ENCODE measurements at regions not wholly inside any gene's neighbourhood (a gene's known extent, or its start where the extent isn't known, plus 50 kb on each side); places are given as distances from the start of the nearest gene placed in this dataset.

DNA sequence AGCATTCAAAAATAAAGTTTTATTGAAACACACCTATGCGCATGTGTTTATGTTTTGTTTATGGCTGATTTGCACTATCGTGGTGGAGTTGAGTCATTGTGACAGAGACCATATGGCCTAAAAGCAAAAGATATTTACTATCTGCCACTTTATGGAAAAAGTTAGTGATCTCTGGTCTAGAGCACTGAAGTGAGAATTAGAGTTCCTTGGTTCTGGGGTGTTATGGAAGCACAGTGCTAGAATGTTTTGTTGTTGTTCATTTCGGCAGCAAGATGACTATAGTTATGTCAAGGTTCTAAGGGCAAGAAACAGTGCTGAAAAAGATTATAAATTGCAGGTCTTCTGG lies 416.5 kb downstream of the SLC4A3 start:
- no peaks in the 10 kb centered on the region for H3K4me1 ChIP-seq (ENCODE audit: control insufficient read depth, insufficient read depth, low read length)
- H3K27ac ChIP-seq (ENCODE audit: extremely low read depth, low read depth, low read length): no peak overlapping the region
- no peaks in the 10 kb centered on the region for H3K9me3 ChIP-seq (ENCODE audit: control insufficient read depth, insufficient read depth, low read depth, low read length)
- H3K4me3 ChIP-seq (ENCODE audit: low read depth, low read length): no peak overlapping the region
- ChIA-PET CTCF (interaction anchor here (0.6 to 0.9 kb wide), 2 partner anchors 47 to 944 kb away, joined by 3 to 4 read pairs; no protein-coding TSS in a partner anchor), POLR2A (no interaction called here)
- H3K36me3 ChIP-seq (ENCODE audit: control insufficient read depth in 2 of 2, insufficient read depth in 1 of 2, low read length in 2 of 2): no peaks in the 10 kb centered on the region
- TF ChIP-seq, protein P1, sequence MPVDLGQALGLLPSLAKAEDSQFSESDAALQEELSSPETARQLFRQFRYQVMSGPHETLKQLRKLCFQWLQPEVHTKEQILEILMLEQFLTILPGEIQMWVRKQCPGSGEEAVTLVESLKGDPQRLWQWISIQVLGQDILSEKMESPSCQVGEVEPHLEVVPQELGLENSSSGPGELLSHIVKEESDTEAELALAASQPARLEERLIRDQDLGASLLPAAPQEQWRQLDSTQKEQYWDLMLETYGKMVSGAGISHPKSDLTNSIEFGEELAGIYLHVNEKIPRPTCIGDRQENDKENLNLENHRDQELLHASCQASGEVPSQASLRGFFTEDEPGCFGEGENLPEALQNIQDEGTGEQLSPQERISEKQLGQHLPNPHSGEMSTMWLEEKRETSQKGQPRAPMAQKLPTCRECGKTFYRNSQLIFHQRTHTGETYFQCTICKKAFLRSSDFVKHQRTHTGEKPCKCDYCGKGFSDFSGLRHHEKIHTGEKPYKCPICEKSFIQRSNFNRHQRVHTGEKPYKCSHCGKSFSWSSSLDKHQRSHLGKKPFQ (tag by site-specific recombination; IDR thresholded peaks at IDR 0.05): no peak
- TF ChIP-seq, protein P2, sequence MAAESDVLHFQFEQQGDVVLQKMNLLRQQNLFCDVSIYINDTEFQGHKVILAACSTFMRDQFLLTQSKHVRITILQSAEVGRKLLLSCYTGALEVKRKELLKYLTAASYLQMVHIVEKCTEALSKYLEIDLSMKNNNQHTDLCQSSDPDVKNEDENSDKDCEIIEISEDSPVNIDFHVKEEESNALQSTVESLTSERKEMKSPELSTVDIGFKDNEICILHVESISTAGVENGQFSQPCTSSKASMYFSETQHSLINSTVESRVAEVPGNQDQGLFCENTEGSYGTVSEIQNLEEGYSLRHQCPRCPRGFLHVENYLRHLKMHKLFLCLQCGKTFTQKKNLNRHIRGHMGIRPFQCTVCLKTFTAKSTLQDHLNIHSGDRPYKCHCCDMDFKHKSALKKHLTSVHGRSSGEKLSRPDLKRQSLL (tag by site-specific recombination; IDR thresholded peaks at IDR 0.05): no peak
- TF ChIP-seq, protein P3, sequence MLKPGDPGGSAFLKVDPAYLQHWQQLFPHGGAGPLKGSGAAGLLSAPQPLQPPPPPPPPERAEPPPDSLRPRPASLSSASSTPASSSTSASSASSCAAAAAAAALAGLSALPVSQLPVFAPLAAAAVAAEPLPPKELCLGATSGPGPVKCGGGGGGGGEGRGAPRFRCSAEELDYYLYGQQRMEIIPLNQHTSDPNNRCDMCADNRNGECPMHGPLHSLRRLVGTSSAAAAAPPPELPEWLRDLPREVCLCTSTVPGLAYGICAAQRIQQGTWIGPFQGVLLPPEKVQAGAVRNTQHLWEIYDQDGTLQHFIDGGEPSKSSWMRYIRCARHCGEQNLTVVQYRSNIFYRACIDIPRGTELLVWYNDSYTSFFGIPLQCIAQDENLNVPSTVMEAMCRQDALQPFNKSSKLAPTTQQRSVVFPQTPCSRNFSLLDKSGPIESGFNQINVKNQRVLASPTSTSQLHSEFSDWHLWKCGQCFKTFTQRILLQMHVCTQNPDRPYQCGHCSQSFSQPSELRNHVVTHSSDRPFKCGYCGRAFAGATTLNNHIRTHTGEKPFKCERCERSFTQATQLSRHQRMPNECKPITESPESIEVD (tag by site-specific recombination; IDR thresholded peaks at IDR 0.05): no peak
- no peak for TF ChIP-seq TRIM28 (IDR thresholded peaks at IDR 0.05; ENCODE audit: borderline replicate concordance, low read length)

DNA sequence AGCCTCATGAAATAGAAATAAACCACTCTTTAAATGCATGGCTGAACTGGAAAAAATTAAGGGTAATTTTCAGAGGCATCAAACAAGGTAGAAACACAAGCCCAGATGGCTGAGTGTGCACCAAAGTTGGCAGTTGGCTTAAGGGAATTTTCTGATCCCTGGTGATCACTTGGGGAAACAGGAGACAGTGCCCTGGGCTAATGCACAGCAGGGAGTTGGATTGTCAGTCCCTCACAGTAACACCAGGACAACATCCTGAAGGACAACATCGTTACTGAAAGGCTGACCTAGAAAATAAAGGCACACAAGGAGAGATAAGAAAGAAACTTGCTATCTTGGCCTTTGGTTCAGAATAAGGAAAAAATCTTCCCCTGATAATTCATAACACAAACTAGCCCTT lies 417.0 kb downstream of the SLC4A3 start:
- ChIA-PET CTCF (no interaction called here), POLR2A (no interaction called here)
- H3K36me3 ChIP-seq (ENCODE audit: control insufficient read depth in 2 of 2, insufficient read depth in 1 of 2, low read length in 2 of 2): no peaks in the 10 kb centered on the region
- no peaks in the 10 kb centered on the region for H3K9me3 ChIP-seq (ENCODE audit: control insufficient read depth, insufficient read depth, low read depth, low read length)
- H3K4me3 ChIP-seq (ENCODE audit: low read depth, low read length): no peak overlapping the region
- no peaks in the 10 kb centered on the region for H3K4me1 ChIP-seq (ENCODE audit: control insufficient read depth, insufficient read depth, low read length)
- H3K27ac ChIP-seq (ENCODE audit: extremely low read depth, low read depth, low read length): no peak overlapping the region
- TF ChIP-seq, protein P4, sequence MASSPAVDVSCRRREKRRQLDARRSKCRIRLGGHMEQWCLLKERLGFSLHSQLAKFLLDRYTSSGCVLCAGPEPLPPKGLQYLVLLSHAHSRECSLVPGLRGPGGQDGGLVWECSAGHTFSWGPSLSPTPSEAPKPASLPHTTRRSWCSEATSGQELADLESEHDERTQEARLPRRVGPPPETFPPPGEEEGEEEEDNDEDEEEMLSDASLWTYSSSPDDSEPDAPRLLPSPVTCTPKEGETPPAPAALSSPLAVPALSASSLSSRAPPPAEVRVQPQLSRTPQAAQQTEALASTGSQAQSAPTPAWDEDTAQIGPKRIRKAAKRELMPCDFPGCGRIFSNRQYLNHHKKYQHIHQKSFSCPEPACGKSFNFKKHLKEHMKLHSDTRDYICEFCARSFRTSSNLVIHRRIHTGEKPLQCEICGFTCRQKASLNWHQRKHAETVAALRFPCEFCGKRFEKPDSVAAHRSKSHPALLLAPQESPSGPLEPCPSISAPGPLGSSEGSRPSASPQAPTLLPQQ (tag by site-specific recombination; IDR thresholded peaks at IDR 0.05): no peak
- TF ChIP-seq ZBTB7A (tag by site-specific recombination; IDR thresholded peaks at IDR 0.05; ENCODE audit: low read depth) (no peak), ZNF610 (tag by site-specific recombination; IDR thresholded peaks at IDR 0.05; ENCODE audit: borderline replicate concordance) (no peak), ZNF223 (tag by site-specific recombination; IDR thresholded peaks at IDR 0.05) (no peak), ZNF701 (tag by site-specific recombination; IDR thresholded peaks at IDR 0.05) (no peak), GLIS2 (tag by site-specific recombination; IDR thresholded peaks at IDR 0.05) (no peak), ZNF600 (tag by site-specific recombination; IDR thresholded peaks at IDR 0.05) (no peak), ZBTB21 (tag by site-specific recombination; IDR thresholded peaks at IDR 0.05) (no peak), SP7 (tag by site-specific recombination; IDR thresholded peaks at IDR 0.05) (no peak), ZNF629 (tag by site-specific recombination; IDR thresholded peaks at IDR 0.05) (no peak), ZFP37 (tag by site-specific recombination; IDR thresholded peaks at IDR 0.05) (no peak), MEIS1 (CRISPR knock-in tag; IDR thresholded peaks at IDR 0.05; ENCODE audit: borderline replicate concordance) (no peak)
- TF ChIP-seq, protein P5, sequence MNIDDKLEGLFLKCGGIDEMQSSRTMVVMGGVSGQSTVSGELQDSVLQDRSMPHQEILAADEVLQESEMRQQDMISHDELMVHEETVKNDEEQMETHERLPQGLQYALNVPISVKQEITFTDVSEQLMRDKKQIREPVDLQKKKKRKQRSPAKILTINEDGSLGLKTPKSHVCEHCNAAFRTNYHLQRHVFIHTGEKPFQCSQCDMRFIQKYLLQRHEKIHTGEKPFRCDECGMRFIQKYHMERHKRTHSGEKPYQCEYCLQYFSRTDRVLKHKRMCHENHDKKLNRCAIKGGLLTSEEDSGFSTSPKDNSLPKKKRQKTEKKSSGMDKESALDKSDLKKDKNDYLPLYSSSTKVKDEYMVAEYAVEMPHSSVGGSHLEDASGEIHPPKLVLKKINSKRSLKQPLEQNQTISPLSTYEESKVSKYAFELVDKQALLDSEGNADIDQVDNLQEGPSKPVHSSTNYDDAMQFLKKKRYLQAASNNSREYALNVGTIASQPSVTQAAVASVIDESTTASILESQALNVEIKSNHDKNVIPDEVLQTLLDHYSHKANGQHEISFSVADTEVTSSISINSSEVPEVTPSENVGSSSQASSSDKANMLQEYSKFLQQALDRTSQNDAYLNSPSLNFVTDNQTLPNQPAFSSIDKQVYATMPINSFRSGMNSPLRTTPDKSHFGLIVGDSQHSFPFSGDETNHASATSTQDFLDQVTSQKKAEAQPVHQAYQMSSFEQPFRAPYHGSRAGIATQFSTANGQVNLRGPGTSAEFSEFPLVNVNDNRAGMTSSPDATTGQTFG (tag by site-specific recombination; IDR thresholded peaks at IDR 0.05; ENCODE audit: borderline replicate concordance): no peak
- TF ChIP-seq, protein P6, sequence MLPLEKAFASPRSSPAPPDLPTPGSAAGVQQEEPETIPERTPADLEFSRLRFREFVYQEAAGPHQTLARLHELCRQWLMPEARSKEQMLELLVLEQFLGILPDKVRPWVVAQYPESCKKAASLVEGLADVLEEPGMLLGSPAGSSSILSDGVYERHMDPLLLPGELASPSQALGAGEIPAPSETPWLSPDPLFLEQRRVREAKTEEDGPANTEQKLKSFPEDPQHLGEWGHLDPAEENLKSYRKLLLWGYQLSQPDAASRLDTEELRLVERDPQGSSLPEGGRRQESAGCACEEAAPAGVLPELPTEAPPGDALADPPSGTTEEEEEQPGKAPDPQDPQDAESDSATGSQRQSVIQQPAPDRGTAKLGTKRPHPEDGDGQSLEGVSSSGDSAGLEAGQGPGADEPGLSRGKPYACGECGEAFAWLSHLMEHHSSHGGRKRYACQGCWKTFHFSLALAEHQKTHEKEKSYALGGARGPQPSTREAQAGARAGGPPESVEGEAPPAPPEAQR (tag by site-specific recombination; IDR thresholded peaks at IDR 0.05): no peak
- TF ChIP-seq, protein P7, sequence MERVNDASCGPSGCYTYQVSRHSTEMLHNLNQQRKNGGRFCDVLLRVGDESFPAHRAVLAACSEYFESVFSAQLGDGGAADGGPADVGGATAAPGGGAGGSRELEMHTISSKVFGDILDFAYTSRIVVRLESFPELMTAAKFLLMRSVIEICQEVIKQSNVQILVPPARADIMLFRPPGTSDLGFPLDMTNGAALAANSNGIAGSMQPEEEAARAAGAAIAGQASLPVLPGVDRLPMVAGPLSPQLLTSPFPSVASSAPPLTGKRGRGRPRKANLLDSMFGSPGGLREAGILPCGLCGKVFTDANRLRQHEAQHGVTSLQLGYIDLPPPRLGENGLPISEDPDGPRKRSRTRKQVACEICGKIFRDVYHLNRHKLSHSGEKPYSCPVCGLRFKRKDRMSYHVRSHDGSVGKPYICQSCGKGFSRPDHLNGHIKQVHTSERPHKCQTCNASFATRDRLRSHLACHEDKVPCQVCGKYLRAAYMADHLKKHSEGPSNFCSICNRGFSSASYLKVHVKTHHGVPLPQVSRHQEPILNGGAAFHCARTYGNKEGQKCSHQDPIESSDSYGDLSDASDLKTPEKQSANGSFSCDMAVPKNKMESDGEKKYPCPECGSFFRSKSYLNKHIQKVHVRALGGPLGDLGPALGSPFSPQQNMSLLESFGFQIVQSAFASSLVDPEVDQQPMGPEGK (tag by site-specific recombination; IDR thresholded peaks at IDR 0.05): no peak
- TF ChIP-seq, protein P2 (tag by site-specific recombination; IDR thresholded peaks at IDR 0.05): no peak
- TF ChIP-seq, protein P3 (tag by site-specific recombination; IDR thresholded peaks at IDR 0.05): no peak
